ENCODE measurements at regions not wholly inside any gene's neighbourhood (a gene's known extent, or its start where the extent isn't known, plus 50 kb on each side); places are given as distances from the start of the nearest gene placed in this dataset.

- Histone ChIP-seq H3K9me3 (ENCODE audit: control insufficient read depth in 4 of 4, insufficient read depth in 3 of 4, low read length in 3 of 4) (no peaks in the 10 kb centered on the region), H3K4me1 (ENCODE audit: control insufficient read depth in 5 of 5, insufficient read depth in 5 of 5, low read length in 5 of 5) (no peaks in the 10 kb centered on the region)
- TF ChIP-seq, protein P1, sequence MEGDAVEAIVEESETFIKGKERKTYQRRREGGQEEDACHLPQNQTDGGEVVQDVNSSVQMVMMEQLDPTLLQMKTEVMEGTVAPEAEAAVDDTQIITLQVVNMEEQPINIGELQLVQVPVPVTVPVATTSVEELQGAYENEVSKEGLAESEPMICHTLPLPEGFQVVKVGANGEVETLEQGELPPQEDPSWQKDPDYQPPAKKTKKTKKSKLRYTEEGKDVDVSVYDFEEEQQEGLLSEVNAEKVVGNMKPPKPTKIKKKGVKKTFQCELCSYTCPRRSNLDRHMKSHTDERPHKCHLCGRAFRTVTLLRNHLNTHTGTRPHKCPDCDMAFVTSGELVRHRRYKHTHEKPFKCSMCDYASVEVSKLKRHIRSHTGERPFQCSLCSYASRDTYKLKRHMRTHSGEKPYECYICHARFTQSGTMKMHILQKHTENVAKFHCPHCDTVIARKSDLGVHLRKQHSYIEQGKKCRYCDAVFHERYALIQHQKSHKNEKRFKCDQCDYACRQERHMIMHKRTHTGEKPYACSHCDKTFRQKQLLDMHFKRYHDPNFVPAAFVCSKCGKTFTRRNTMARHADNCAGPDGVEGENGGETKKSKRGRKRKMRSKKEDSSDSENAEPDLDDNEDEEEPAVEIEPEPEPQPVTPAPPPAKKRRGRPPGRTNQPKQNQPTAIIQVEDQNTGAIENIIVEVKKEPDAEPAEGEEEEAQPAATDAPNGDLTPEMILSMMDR (IDR thresholded peaks at IDR 0.05; ENCODE audit: control extremely low read depth, extremely low read depth) = no peak
Observed at GRCh38 chr10:118153287-118153686, 106.5 kb upstream of the RAB11FIP2 start.

DNA sequence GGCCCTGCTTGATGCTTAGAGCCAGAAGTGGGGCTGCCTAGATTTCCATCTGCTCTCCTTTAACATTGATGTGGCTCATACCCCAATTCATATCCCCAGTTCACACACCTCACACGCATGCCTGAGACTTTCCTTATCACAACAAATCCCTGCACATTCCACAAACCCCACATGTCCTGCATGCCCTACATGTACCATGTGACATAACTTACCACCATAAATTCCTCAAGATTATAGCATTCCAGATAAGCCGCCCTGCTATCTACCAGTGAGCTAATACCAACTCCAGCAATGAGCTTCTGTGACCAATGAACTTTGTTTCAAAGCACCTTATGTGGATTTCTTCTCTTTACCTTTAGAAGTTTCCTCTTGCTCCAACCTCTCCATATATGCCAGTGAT, 104.7 kb upstream of the RAB11FIP2 start:
- 84 to 91% methylated on average over 2 of the region's 2 CpGs for WGBS, 2 donors
- no peak for DNase-seq

More at GRCh38 chr10:118153287-118153686, 106.5 kb upstream of the RAB11FIP2 start:
- Histone ChIP-seq H3K36me3 (ENCODE audit: control insufficient read depth in 4 of 4, insufficient read depth in 4 of 4, low read length in 4 of 4) (no peaks in the 10 kb centered on the region), H3K4me3 (no peak overlapping the region), H3K27me3 (ENCODE audit: control insufficient read depth in 3 of 3, insufficient read depth in 3 of 3, low read length in 2 of 3) (no peaks in the 10 kb centered on the region), H3K9ac (ENCODE audit: insufficient read depth in 1 of 2, low read length in 2 of 2) (no peak overlapping the region), H3K27ac (ENCODE audit: low read depth in 1 of 2, low read length in 1 of 2) (no peak overlapping the region)
- ATAC-seq (ENCODE audit: insufficient read depth, low FRiP score) = no peak
- no peak for DNase-seq

DNA sequence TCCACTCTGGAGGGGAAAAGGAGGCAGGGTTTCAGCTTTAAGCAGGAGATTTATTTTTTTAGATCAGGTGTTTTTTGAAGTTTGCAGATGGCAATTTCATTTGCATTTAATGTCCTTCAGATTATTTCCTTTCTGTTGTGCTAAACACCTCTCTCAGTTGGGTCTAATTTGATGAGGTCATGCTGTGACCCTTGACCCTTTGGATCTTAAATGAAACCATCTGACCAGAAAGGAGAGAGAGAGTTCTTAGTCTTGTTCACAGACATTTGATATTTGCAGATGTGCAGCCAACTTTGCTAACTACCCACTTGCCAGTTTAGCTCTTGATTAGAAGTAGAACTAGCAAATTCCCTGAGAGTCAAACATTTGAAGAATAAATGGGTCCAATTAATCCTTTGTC, 101.5 kb upstream of the RAB11FIP2 start:
- Histone ChIP-seq H3K9me3 (ENCODE audit: control insufficient read depth in 4 of 4, insufficient read depth in 3 of 4, low read length in 3 of 4) (no peaks in the 10 kb centered on the region), H3K27me3 (ENCODE audit: control insufficient read depth in 3 of 3, insufficient read depth in 3 of 3, low read length in 2 of 3) (no peaks in the 10 kb centered on the region), H3K4me1 (ENCODE audit: control insufficient read depth in 5 of 5, insufficient read depth in 5 of 5, low read length in 5 of 5) (peaks cover 0 to 1% (median 0%) of the 10 kb centered on the region in 5 donors), H3K9ac (ENCODE audit: insufficient read depth in 1 of 2, low read length in 2 of 2) (no peak overlapping the region), H3K4me3 (no peak overlapping the region), H3K36me3 (ENCODE audit: control insufficient read depth in 4 of 4, insufficient read depth in 4 of 4, low read length in 4 of 4) (no peaks in the 10 kb centered on the region), H3K27ac (ENCODE audit: low read depth in 1 of 2, low read length in 1 of 2) (no peak overlapping the region)
- DNase-seq (no peak), ATAC-seq (ENCODE audit: insufficient read depth, low FRiP score) (no peak)
- TF ChIP-seq, protein P1 (IDR thresholded peaks at IDR 0.05; ENCODE audit: control extremely low read depth, extremely low read depth) = no peak

More for the DNA sequence above, 104.7 kb upstream of the RAB11FIP2 start:
- Histone ChIP-seq H3K4me3 (no peak overlapping the region), H3K36me3 (ENCODE audit: control insufficient read depth in 4 of 4, insufficient read depth in 4 of 4, low read length in 4 of 4) (no peaks in the 10 kb centered on the region), H3K27ac (ENCODE audit: low read depth in 1 of 2, low read length in 1 of 2) (no peak overlapping the region), H3K9me3 (ENCODE audit: control insufficient read depth in 4 of 4, insufficient read depth in 3 of 4, low read length in 3 of 4) (no peaks in the 10 kb centered on the region), H3K9ac (ENCODE audit: insufficient read depth in 1 of 2, low read length in 2 of 2) (no peak overlapping the region), H3K27me3 (ENCODE audit: control insufficient read depth in 3 of 3, insufficient read depth in 3 of 3, low read length in 2 of 3) (no peaks in the 10 kb centered on the region), H3K4me1 (ENCODE audit: control insufficient read depth in 5 of 5, insufficient read depth in 5 of 5, low read length in 5 of 5) (no peaks in the 10 kb centered on the region)
- no peak for ATAC-seq (ENCODE audit: insufficient read depth, low FRiP score)
- TF ChIP-seq, protein P1 (IDR thresholded peaks at IDR 0.05; ENCODE audit: control extremely low read depth, extremely low read depth) = no peak

DNA sequence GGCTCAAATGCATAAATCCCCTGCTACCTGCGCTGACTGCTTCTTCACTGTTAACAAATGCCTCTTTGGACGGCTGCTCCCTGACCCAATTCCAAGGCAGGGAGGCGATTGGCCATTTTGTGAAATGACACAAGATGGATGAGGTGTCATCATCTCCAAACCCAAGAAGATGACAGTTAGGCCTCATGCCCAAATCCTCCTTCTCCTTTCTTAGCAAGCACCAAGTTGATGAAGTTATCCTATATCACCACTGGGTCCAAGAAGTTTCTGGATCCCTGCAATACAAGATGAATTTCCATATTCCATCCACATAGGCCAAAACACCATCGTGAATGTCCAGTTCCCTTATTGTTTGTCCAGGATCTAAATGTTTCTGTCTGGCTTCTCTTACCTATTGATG, 98.5 kb upstream of the RAB11FIP2 start:
- WGBS, 2 donors = 79 to 87% methylated on average over 4 of the region's 4 CpGs
- TF ChIP-seq, protein P1 (IDR thresholded peaks at IDR 0.05; ENCODE audit: control extremely low read depth, extremely low read depth) = no peak

More for the DNA sequence above, 98.5 kb upstream of the RAB11FIP2 start:
- no peak overlapping the region for H3K27ac ChIP-seq (ENCODE audit: low read depth in 1 of 2, low read length in 1 of 2)
- no peaks in the 10 kb centered on the region for H3K36me3 ChIP-seq (ENCODE audit: control insufficient read depth in 4 of 4, insufficient read depth in 4 of 4, low read length in 4 of 4)
- no peaks in the 10 kb centered on the region for H3K9me3 ChIP-seq (ENCODE audit: control insufficient read depth in 4 of 4, insufficient read depth in 3 of 4, low read length in 3 of 4)
- ATAC-seq (ENCODE audit: insufficient read depth, low FRiP score) (no peak), DNase-seq (no peak)
- peaks cover 0 to 1% (median 0%) of the 10 kb centered on the region in 5 donors for H3K4me1 ChIP-seq (ENCODE audit: control insufficient read depth in 5 of 5, insufficient read depth in 5 of 5, low read length in 5 of 5)
- H3K4me3 ChIP-seq = no peak overlapping the region
- no peaks in the 10 kb centered on the region for H3K27me3 ChIP-seq (ENCODE audit: control insufficient read depth in 3 of 3, insufficient read depth in 3 of 3, low read length in 2 of 3)
- H3K9ac ChIP-seq (ENCODE audit: insufficient read depth in 1 of 2, low read length in 2 of 2) = no peak overlapping the region

Data from lung (tissue), 11 donors.